ENCODE measurements at regions not wholly inside any gene's neighbourhood (a gene's known extent, or its start where the extent isn't known, plus 50 kb on each side); places are given as distances from the start of the nearest gene placed in this dataset.

DNA sequence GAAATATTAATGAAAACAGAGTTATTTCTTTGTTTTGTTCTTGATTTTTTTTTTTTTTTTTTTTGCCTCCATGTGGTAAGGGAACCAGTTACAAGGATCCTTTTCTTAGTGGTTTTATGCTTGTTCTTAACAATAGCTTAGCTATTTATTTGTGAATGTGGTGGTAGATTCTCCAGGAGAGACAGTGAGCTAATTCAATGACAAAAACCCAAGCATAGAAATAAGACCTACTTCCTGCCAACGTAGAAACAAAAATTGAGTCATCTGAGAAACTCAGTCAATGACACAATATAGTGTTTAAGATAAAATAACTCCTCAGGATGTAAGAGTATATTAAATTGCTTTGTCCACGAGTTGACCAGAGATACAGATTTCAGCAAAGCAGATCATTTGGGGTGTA is 863.8 kb upstream of the PABPC4L start:
- H3K4me1 ChIP-seq, result no peaks in the 10 kb centered on the region
- intact Hi-C loops (cut with DNase I; ENCODE audit: low total_unique reads), result no loop called here
- no peak overlapping the region for H3K27ac ChIP-seq
- no peaks in the 10 kb centered on the region for H3K27me3 ChIP-seq
- ATAC-seq (no peak), DNase-seq (no peak)
- H3K9me3 ChIP-seq, result no peaks in the 10 kb centered on the region
- no peak for TF ChIP-seq POLR2A (IDR thresholded peaks at IDR 0.05)
- TF ChIP-seq, protein P1, sequence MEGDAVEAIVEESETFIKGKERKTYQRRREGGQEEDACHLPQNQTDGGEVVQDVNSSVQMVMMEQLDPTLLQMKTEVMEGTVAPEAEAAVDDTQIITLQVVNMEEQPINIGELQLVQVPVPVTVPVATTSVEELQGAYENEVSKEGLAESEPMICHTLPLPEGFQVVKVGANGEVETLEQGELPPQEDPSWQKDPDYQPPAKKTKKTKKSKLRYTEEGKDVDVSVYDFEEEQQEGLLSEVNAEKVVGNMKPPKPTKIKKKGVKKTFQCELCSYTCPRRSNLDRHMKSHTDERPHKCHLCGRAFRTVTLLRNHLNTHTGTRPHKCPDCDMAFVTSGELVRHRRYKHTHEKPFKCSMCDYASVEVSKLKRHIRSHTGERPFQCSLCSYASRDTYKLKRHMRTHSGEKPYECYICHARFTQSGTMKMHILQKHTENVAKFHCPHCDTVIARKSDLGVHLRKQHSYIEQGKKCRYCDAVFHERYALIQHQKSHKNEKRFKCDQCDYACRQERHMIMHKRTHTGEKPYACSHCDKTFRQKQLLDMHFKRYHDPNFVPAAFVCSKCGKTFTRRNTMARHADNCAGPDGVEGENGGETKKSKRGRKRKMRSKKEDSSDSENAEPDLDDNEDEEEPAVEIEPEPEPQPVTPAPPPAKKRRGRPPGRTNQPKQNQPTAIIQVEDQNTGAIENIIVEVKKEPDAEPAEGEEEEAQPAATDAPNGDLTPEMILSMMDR (IDR thresholded peaks at IDR 0.05 in 4 of 5, conservative IDR thresholded peaks at IDR 0.05 in 1 of 5), result no peak
- no peaks in the 10 kb centered on the region for H3K36me3 ChIP-seq
- no peak overlapping the region for H3K4me3 ChIP-seq
- in situ Hi-C loops (cut with MboI; ENCODE audit: low sequenced_read_pairs in 4 of 4), result no loop called here

GRCh38 chr4:135050086-135050717 is 848.6 kb upstream of the PABPC4L start:
- no peak overlapping the region for H3K4me3 ChIP-seq
- DNase-seq, result no peak
- ATAC-seq, result no peak
- no peaks in the 10 kb centered on the region for H3K9me3 ChIP-seq
- no peaks in the 10 kb centered on the region for H3K4me1 ChIP-seq
- in situ Hi-C loops (cut with MboI; ENCODE audit: low sequenced_read_pairs in 4 of 4), result no loop called here
- H3K36me3 ChIP-seq, result no peaks in the 10 kb centered on the region
- TF ChIP-seq, protein P1 (IDR thresholded peaks at IDR 0.05 in 4 of 5, conservative IDR thresholded peaks at IDR 0.05 in 1 of 5), result no peak
- no peak for TF ChIP-seq POLR2A (IDR thresholded peaks at IDR 0.05)
- intact Hi-C loops (cut with DNase I; ENCODE audit: low total_unique reads), result no loop called here
- no peak overlapping the region for H3K27ac ChIP-seq
- H3K27me3 ChIP-seq, result no peaks in the 10 kb centered on the region

- ATAC-seq, result no peak
- intact Hi-C loops (cut with DNase I; ENCODE audit: low total_unique reads), result no loop called here
Observed at GRCh38 chr4:135032670-135033069, 831.1 kb upstream of the PABPC4L start.

DNA sequence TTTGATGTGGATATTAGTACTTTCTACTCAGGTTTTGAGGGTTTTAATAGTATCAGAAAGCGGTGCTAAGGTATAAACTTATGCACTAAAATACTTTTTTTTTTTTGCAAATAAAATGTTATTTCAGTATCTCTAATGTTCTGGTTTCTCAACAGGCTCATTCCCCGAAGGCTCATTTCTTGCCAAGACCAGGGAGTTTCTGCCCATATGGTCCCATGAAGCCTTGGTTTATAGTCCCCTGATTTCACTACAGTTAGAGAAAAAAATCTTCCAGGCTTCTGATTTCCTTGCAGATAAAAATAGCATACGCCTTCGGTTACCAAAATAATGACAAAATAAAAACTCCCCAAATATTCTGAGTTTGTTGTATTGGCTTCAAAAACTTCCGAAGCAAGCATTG is 814.2 kb upstream of the PABPC4L start:
- ATAC-seq (no peak), DNase-seq (no peak)
- no peak overlapping the region for H3K4me3 ChIP-seq
- TF ChIP-seq, protein P1 (IDR thresholded peaks at IDR 0.05 in 4 of 5, conservative IDR thresholded peaks at IDR 0.05 in 1 of 5), result no peak
- no peak for TF ChIP-seq POLR2A (IDR thresholded peaks at IDR 0.05)
- no peaks in the 10 kb centered on the region for H3K36me3 ChIP-seq
- no peaks in the 10 kb centered on the region for H3K9me3 ChIP-seq
- H3K4me1 ChIP-seq, result no peaks in the 10 kb centered on the region
- no peak overlapping the region for H3K27ac ChIP-seq
- H3K27me3 ChIP-seq, result no peaks in the 10 kb centered on the region
- in situ Hi-C loops (cut with MboI; ENCODE audit: low sequenced_read_pairs in 4 of 4) (no loop called here), intact Hi-C loops (cut with DNase I; ENCODE audit: low total_unique reads) (no loop called here)

More at GRCh38 chr4:135032670-135033069, 831.1 kb upstream of the PABPC4L start:
- Histone ChIP-seq H3K36me3 (no peaks in the 10 kb centered on the region), H3K27ac (no peak overlapping the region), H3K4me1 (no peaks in the 10 kb centered on the region), H3K4me3 (no peak overlapping the region), H3K9me3 (no peaks in the 10 kb centered on the region), H3K27me3 (no peaks in the 10 kb centered on the region)
- no peak for DNase-seq
- in situ Hi-C loops (cut with MboI; ENCODE audit: low sequenced_read_pairs in 4 of 4), result no loop called here
- TF ChIP-seq, protein P1 (IDR thresholded peaks at IDR 0.05 in 4 of 5, conservative IDR thresholded peaks at IDR 0.05 in 1 of 5), result no peak
- TF ChIP-seq POLR2A (IDR thresholded peaks at IDR 0.05), result no peak

DNA sequence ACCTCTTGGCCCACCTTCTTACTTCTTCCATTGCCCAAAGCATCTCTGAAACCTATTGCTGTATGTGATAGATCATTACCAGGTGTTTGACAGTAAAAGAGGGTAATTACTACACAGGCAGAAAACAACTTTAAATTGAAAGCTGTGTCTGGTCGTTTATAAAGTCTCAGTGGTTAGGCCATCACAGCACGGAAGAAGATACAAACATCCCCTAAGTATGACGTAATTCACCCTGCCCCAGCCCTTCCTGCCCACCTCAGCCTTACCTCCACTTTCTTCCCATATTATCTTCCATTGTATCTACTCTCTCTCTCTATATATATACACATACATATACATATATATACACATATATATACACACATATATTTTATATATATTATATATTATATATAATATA is 805.8 kb upstream of the PABPC4L start:
- intact Hi-C loops (cut with DNase I; ENCODE audit: low total_unique reads), result no loop called here
- in situ Hi-C loops (cut with MboI; ENCODE audit: low sequenced_read_pairs in 4 of 4), result no loop called here
- Histone ChIP-seq H3K4me3 (no peak overlapping the region), H3K27ac (no peak overlapping the region), H3K4me1 (no peaks in the 10 kb centered on the region), H3K36me3 (no peaks in the 10 kb centered on the region), H3K9me3 (no peaks in the 10 kb centered on the region), H3K27me3 (no peaks in the 10 kb centered on the region)
- DNase-seq (no peak), ATAC-seq (no peak)
- TF ChIP-seq POLR2A (IDR thresholded peaks at IDR 0.05), result no peak

All from gastrocnemius medialis (tissue), 4 donors.